Natural killer cell (primary cell): ENCODE measurements at regions not wholly inside any gene's neighbourhood (a gene's known extent, or its start where the extent isn't known, plus 50 kb on each side); places are given as distances from the start of the nearest gene placed in this dataset.
A peak's percentile ranks its signal among the peaks of the same experiment; 100 is the strongest.

Source experiments
- ATAC-seq, 3 donors: fragments of 150-1000 bp in 2 of 3; fragments of 200-7000 bp in 1 of 3; cut with Tn5 transposase; 1 replicate in 1 of 3; 2 replicates in 2 of 3; pipeline ENCODE4 v1.10.0; 2021; ENCODE audit warnings: mild to moderate bottlenecking in 2 of 3, moderate library complexity in 2 of 3
- DNase-seq, 2 donors: peaks; one replicate each; pipeline versions ENCODE4 v3.0.0 to v3.0.0-alpha.2; 2013 to 2021; ENCODE audit warnings: mixed read lengths in 1 of 2
- H3K27ac ChIP-seq: one replicate; pipeline ENCODE4 v1.5.1; 2013; ENCODE audit warnings: mild to moderate bottlenecking, low read length
- H3K27me3 ChIP-seq: one replicate; pipeline ENCODE4 v1.6.1; 2013; ENCODE audit warnings: low read length; ENCODE audit not compliant: control insufficient read depth, insufficient read depth
- H3K36me3 ChIP-seq: one replicate; pipeline ENCODE4 v1.6.1; 2013; ENCODE audit warnings: low read length; ENCODE audit not compliant: control insufficient read depth, insufficient read depth
- H3K4me1 ChIP-seq: one replicate; pipeline ENCODE4 v1.6.1; 2013; ENCODE audit warnings: low read length; ENCODE audit not compliant: control insufficient read depth, insufficient read depth
- H3K4me3 ChIP-seq: one replicate; pipeline ENCODE4 v1.5.1; 2013; ENCODE audit warnings: low read length
- H3K9me3 ChIP-seq: one replicate; pipeline ENCODE4 v1.6.1; 2013; ENCODE audit warnings: low read length; ENCODE audit not compliant: control insufficient read depth, insufficient read depth
- H3K27ac Mint-ChIP-seq, 2 donors: one replicate each; pipeline ENCODE4 v1.8.0; 2022; ENCODE audit warnings: mild to moderate bottlenecking in 2 of 2, mixed read lengths in 2 of 2, moderate library complexity in 1 of 2
- H3K27me3 Mint-ChIP-seq, 2 donors: one replicate each; pipeline ENCODE4 v1.8.0; 2022; ENCODE audit warnings: low read depth in 2 of 2, mixed read lengths in 2 of 2
- H3K36me3 Mint-ChIP-seq: one replicate; pipeline ENCODE4 v1.8.0; 2022; ENCODE audit warnings: mixed read lengths
- H3K4me1 Mint-ChIP-seq, 2 donors: one replicate each; pipeline ENCODE4 v1.8.0; 2022; ENCODE audit warnings: mixed read lengths in 2 of 2
- H3K4me3 Mint-ChIP-seq: one replicate; pipeline ENCODE4 v1.8.0; 2022; ENCODE audit warnings: mild to moderate bottlenecking, moderate library complexity, mixed read lengths
- H3K9me3 Mint-ChIP-seq, 2 donors: one replicate each; pipeline ENCODE4 v1.8.0; 2022; ENCODE audit warnings: mixed read lengths in 2 of 2
- CTCF ChIP-seq: fragments of 200-600 bp; IDR thresholded peaks from one replicate; pipeline ENCODE4 v1.8.0; 2022; ENCODE audit warnings: antibody characterized with exemption
- WGBS: methylation state at CpG from one replicate; pipeline ENCODE4 v1.1.7; 2013; ENCODE audit warnings: missing lambda C conversion rate; ENCODE audit not compliant: insufficient coverage; 5-methylcytosine and 5-hydroxymethylcytosine counted together
- intact Hi-C: fragments of 100-400 bp; cut with micrococcal nuclease; formaldehyde crosslinking; loops from one replicate; pipeline ENCODE4 v1.14.2; 2022

GRCh38 chr15:93826293-93826692 is 405.1 kb upstream of the MCTP2 start:
- no peak overlapping the region for H3K4me3 ChIP-seq
- H3K27ac ChIP-seq = no peak overlapping the region
- no peaks in the 10 kb centered on the region for H3K4me1 ChIP-seq
- no peaks in the 10 kb centered on the region for H3K36me3 ChIP-seq
- no peak overlapping the region for H3K27ac Mint-ChIP-seq
- H3K9me3 Mint-ChIP-seq = no peaks in the 10 kb centered on the region
- no peaks in the 10 kb centered on the region for H3K4me1 Mint-ChIP-seq
- H3K27me3 Mint-ChIP-seq = peaks cover 7 to 14% of the 10 kb centered on the region in 2 donors
- H3K4me3 Mint-ChIP-seq = no peak overlapping the region
- 87% methylated on average over 3 of the region's 3 CpGs for WGBS
- no peaks in the 10 kb centered on the region for H3K27me3 ChIP-seq
- no peak for TF ChIP-seq CTCF
- no peaks in the 10 kb centered on the region for H3K36me3 Mint-ChIP-seq
- intact Hi-C loops = no loop called here
- DNase-seq (no peak), ATAC-seq (no peak)
- no peaks in the 10 kb centered on the region for H3K9me3 ChIP-seq

- 87% methylated on average over 3 of the region's 4 CpGs for WGBS
- Mint-ChIP-seq H3K36me3 (no peaks in the 10 kb centered on the region), H3K4me3 (no peak overlapping the region), H3K4me1 (no peaks in the 10 kb centered on the region), H3K9me3 (no peaks in the 10 kb centered on the region), H3K27ac (no peak overlapping the region), H3K27me3 (peaks cover 7 to 14% of the 10 kb centered on the region in 2 donors)
- intact Hi-C loops = no loop called here
- no peak for ATAC-seq
- H3K4me1 ChIP-seq = no peaks in the 10 kb centered on the region
- H3K4me3 ChIP-seq = no peak overlapping the region
- H3K27me3 ChIP-seq = no peaks in the 10 kb centered on the region
- no peaks in the 10 kb centered on the region for H3K36me3 ChIP-seq
- no peak overlapping the region for H3K27ac ChIP-seq
- DNase-seq = no peak
- H3K9me3 ChIP-seq = no peaks in the 10 kb centered on the region
- TF ChIP-seq CTCF = no peak
Measured at GRCh38 chr15:93825682-93826081, 405.7 kb upstream of the MCTP2 start.

- Histone ChIP-seq H3K4me1 (no peaks in the 10 kb centered on the region), H3K27ac (no peak overlapping the region), H3K27me3 (no peaks in the 10 kb centered on the region), H3K36me3 (no peaks in the 10 kb centered on the region), H3K9me3 (no peaks in the 10 kb centered on the region), H3K4me3 (no peak overlapping the region)
- WGBS = 92% methylated on average over 6 of the region's 9 CpGs
- H3K9me3 Mint-ChIP-seq = no peaks in the 10 kb centered on the region
- DNase-seq = no peak
- no peak overlapping the region for H3K27ac Mint-ChIP-seq
- no peak overlapping the region for H3K4me3 Mint-ChIP-seq
- TF ChIP-seq CTCF = no peak
- ATAC-seq = peak in 1 of 3 donors; percentile 40
- peaks cover 9 to 25% of the 10 kb centered on the region in 2 donors for H3K27me3 Mint-ChIP-seq
- intact Hi-C loops = no loop called here
- H3K36me3 Mint-ChIP-seq = no peaks in the 10 kb centered on the region
- no peaks in the 10 kb centered on the region for H3K4me1 Mint-ChIP-seq
Measured at GRCh38 chr15:93823971-93824913, 407.1 kb upstream of the MCTP2 start.
